Fibroblast of skin of back (primary cell): ENCODE measurements at regions not wholly inside any gene's neighbourhood (a gene's known extent, or its start where the extent isn't known, plus 50 kb on each side); places are given as distances from the start of the nearest gene placed in this dataset.

Experiments used
- DNase-seq: peaks from one replicate; pipeline ENCODE4 v3.0.0-alpha.2; 2013

DNA sequence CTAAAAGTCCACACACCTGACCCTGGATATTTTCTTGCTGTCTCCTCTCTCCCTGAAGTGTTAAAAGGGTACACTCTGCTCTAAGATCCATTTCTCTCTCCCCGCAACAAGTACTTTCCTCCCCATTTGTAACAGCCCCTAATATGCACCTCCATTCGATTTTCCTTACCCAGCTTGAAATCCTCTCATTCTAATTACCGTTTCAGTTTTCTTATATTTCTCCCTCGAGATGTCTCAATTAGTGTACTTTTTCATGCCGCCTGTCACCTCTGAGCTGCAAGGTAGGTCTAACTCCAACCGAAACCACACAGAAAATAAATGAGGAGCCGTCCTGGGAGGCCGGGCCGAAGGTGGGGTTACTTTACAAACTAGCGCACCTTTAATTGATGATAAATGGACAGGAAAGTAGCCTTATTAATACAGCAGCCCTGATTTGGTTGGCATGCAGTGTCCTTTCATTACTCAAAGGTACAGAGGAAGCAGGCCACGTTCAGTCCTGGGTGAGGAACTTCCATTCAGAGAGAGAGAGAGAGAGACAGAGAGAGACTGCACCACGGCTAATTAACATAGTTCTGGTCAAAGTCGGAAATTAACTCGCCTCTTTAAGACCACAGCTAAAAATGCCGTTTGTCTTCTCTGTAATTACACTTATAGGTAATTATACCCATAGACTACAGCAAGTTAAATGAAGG, 319.9 kb downstream of the ARRDC4 start:
- DNase-seq = no peak

DNA sequence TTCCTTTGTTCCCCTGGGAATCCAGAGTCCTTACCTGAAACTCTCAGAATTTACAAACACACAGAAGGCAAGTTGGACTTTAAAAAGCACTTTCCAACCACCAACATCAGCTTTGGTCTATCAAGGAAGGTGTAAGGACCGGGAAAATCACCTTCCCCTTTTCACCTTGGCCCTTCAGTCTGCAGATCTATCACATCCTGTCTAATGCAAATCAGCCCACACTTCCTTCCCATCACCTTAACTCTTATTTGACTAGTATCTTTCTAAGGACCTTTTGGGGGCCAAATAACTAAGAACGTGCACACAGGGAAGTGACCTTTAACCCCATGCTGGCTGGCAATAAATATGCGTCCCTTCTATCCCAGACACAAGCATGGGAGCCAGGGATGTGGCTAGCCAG, 320.6 kb downstream of the ARRDC4 start:
- DNase-seq = no peak

GRCh38 chr15:98282656-98283332, 322.3 kb downstream of the ARRDC4 start:
- no peak for DNase-seq

DNA sequence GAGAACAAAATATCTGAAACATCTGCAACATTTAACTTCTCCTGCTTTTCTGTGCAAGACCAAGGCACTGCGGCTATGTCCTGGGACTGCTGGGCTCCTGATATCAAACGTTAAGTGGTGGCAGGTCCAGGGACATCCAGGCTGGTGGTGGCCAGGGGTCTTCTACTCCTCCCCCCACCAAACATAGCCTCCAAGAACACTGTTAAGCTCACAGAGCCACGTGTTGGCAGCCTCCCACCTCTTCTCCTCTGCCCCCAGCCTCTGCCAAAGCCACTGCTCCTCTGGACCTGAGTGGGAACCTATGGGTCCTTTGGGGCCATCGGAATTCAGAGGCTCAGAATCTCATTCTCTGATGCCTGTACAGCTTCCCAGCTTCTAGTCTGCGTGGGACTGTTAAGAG, 325.7 kb downstream of the ARRDC4 start:
- no peak for DNase-seq

DNA sequence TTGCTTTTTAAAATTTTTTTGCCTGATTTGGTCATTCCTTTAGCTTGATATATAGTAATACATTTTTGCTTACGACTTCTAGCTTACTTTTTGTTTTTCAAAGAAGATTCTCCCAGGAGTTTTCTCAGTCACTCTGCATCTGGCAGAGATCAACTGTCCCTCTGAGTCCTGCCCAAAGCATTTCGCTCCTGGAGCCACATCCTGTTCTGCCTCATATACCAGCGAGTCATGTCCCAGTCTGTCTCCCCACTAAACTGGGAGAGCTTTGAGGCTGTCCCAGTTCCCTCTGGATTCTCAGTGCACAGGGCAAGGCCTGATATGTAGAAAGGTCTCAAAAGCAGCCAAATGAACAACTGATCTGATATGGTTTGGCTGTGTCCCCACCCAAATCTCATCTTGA, 326.3 kb downstream of the ARRDC4 start:
- peak; percentile 79 for DNase-seq

DNA sequence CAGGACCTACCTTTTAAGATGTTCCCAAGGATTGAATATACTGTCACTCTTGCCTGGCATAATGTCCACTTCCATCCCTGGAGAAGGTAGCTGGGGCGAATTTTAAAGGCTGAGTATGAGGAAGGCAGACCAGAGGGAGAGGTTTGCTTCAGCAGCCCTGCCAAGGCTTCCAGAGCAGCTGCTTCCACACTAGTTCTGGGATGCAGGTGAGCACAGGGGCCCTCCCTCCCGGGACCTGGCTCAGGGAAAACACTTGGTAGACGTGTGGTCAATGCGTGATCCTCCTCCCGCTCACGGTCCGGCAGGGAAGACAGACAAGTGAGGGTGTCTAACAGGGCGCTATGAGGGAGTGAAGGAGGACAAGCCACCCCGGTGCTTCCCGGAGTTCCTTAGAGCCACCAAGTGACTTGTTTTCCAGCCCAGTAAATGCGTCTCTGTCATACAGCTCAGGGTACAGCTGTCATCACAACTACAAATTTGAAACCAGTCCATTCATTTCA, 327.6 kb downstream of the ARRDC4 start:
- no peak for DNase-seq

DNA sequence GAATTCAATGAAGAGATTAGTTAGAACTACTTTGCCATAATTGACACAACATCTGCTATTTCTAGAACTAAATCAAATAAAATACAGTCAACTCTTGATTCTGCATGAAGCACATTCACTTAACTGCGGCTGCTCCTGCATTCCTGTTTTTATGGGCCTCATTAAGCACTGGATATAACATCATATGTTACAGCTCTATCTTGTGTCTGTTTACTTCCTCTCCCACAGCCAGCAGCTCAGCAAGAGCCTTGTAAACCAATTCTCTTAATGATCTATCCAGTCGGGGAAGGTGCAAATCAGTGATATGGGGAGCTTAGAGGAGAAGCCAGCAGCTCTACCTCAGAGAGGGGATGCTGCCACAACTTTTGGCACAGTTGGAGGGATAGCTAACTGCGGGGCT, 329.2 kb downstream of the ARRDC4 start:
- DNase-seq = no peak

GRCh38 chr15:98292442-98293240, 332.1 kb downstream of the ARRDC4 start:
- DNase-seq = peak; percentile 32

DNA sequence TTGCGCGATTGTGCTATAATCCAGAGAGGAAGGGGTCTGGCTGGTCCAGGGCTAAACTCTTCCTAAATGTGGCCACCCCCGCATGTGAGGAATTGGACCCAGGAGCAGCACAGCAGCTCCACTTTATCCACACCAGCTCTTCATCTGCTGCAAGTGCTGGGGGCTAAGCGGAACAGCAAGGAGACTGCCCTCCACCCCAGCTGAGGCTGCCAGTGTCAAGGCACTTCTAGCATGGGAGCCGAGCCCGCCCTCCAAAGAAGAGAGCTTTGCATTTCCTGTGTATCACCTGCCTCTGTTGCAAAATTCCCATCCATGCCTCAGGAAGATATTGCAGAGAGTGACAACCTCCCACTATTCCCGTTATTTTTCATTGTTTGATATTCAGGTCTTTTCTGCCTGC, 333.6 kb downstream of the ARRDC4 start:
- DNase-seq = no peak

- DNase-seq = peak; percentile 47
Measured at GRCh38 chr15:98295101-98295759, 334.7 kb downstream of the ARRDC4 start.

- no peak for DNase-seq
Measured at GRCh38 chr15:98296653-98297052, 336.1 kb downstream of the ARRDC4 start.

DNA sequence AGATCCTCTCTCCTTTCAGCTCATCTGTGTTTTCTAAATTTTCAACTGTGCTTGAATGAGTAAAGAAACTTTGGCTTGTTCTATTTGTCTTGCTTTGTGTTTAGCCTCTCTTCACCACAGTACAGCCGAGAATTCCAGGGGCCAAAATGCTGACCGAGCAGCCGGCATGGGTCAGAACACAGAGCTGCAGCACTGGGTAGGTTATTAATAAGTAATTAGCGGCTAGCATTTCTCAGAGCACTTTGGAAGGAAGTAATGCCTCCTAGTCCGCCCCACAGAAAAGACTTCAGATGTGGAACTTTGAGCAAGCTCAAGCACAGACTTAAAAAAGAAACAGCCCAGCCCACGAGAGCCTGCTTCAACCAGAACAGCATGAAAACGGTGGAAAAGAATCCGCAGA, 343.9 kb downstream of the ARRDC4 start:
- DNase-seq = no peak

DNA sequence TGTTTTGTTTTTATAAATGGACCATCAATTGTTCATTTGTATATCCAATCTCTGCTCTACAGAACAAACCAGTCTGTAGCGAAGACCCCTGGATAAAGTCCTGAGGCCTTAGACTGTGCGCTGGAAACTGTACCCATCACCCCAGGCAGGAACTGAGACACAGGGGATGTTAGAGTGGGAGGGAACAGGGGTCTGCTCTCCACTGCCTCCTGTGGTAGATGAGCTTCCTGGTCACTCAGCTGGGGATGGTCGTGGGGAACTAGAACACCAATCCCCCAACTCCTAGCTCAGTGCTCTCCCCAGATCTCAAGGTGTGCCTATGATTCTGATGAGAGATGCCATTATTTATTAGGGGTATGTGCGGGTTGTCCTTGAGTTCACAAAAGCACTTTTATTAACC, 340.2 kb upstream of the IGF1R start:
- DNase-seq = no peak

GRCh38 chr15:98311566-98312188, 336.7 kb upstream of the IGF1R start:
- peak; percentile 69 for DNase-seq

GRCh38 chr15:98312913-98313312, 335.4 kb upstream of the IGF1R start:
- DNase-seq = no peak

DNA sequence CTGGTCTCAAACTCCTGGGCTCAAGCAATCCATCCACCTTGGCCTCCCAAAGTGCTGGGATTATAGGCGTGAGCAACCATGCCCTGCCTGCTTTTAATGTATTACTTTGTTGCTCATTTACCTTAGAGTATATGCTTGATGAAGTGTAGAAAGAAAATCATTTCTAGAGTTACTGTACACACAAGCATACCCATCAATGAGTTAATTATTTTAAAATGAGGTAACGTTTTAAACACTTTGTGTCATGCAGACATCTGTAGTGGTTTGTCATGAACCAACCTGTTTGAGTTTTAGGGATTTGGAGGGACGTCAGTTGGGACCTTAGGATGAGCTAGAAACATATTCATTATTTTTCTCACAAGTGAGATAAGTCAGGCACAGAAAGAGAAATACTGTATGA, 332.4 kb upstream of the IGF1R start:
- no peak for DNase-seq

DNA sequence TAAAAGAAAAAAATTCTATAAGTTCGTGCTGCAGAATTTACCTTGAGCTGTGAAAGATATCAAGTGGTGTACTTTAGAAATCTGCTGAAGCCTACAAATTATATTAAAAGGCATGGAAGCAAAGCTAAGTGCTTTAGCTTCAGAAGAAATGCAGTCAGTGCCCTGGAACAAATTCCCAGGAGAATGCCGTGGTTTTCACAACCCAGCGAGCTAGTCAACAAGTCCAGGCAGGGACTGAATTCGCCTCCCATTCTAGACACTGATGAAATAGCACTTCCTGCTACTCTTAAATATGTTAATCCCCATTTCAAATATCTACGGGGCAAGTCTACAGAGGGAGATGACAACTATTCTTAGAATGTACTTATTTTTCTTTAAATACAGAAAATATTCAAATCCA, 326.4 kb upstream of the IGF1R start:
- no peak for DNase-seq

- no peak for DNase-seq
Measured at GRCh38 chr15:98322581-98322980, 325.8 kb upstream of the IGF1R start.

DNA sequence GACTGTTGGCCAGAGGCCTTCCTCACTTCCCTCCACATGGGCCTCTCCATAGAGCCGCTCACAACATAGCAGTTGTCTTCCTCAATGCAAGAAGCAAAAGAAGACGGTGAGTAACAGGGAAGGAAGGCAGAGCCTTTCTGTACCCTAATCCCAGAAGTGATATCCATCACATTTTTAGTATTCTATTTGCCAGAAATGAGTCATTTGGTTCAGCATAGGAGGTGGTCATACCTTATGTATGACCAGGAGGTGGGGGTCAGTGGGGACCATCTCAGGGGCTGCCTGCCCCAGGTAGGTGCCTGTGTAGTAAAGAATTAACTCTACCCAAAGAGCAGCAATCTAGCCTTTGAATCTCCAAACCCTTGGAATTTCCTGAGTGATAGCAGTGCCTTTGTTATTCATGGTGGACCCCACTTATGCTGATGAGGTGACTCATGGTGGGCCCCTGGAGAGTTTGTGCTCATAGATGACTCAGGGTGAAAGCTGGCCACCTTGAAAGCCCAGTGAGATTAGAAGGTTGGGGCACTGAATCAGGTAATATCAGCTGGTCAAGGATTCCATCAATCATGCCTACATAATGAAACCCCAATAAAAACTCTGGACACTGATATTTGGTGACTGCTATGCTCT, 323.9 kb upstream of the IGF1R start:
- DNase-seq = peak; percentile 2

- no peak for DNase-seq
Measured at GRCh38 chr15:98326804-98327203, 321.5 kb upstream of the IGF1R start.

DNA sequence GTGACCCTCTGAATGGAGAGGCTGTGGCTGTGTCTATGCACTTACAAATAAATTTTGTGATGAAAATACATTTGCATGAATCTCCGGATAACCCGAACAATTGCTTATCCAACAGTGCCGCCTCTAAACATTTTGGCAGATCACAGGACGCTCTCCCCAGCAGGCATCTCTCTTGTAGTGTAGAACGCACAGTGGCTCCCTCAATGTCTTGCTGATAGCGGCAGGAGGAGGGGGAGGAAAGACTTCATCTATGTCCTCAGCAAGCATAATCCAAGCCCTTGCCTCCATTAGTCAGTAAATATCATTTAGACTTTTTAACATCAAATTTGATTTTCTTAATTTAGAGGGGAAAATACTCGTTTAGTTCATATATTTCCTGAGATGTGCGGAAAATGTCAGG, 318.1 kb upstream of the IGF1R start:
- DNase-seq = no peak
